GM19467 (cell line): ENCODE measurements at regions not wholly inside any gene's neighbourhood (a gene's known extent, or its start where the extent isn't known, plus 50 kb on each side); places are given as distances from the start of the nearest gene placed in this dataset.

Experiments
- ATAC-seq: cut with Tn5 transposase; IDR thresholded peaks from one replicate; pipeline ENCODE4 v1.9.1; 2021; ENCODE audit warnings: mild to moderate bottlenecking, moderate library complexity; ENCODE audit not compliant: unreplicated experiment

DNA sequence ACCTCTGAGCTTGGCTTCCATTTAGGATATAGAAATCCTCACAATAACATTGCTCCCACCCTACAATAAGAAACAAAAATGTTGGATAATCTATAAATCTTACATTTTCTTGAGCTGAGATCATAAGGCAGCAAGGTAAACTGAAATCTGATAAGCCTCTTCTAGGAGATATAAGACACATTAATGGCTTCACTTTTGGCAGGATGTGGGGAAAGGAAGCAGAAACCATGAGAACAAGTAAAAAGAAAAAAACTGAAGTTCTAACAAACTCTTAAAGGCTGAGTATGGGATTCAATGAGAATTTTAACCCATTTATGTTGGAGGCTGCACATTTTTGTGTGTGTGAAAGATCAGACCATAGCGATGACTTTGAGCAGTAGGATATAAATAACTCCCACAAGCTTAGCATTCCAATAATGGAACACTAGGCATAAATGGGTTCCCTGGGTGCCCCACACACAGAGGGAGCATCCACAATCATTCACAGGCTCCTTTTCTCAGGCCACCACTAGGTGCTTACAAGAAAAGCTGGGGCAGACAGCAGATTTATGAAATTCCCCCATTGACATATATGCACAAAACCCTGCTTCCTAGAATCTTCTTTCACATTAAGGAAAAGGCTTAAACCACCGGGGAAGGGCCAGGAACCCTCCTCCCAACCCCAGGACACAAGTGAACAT is 564.9 kb upstream of the MGMT start:
- ATAC-seq: no peak

DNA sequence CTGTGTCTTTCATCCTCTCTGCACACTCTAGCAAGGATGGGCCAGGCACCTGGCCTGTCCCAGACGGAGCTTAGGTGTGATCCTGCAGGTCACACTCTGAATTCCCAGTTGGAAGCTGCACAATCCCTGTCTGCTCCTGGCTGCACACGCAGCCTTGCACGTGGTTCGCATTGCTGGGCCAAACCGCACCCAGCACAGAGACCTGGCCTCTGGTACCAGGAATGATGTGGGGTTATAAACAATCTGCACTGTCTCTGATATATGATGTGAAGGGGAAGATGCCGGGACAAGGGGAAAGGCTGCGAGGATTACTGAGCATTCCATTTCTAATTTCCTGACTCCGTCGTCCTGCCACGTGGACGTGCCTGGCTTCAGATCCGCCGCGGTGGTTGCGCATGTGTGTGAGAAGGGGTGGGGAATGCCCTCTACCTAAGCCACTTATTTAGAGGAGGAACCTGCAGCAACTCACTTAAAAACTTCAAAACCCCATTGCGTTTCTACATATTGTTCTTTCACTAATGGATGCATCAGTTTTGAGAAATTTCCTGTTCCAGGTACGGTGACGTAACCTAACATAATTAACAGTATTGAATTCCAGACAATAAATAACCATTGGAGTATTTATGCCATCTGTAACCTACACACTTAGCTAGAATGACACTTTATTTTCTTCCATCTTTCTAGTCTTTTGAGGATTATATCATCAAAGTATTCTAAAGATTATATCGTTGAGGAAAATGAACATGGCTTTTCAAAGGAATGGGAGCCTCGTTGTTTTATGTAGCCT is 559.7 kb upstream of the MGMT start:
- ATAC-seq: no peak

- no peak for ATAC-seq
Measured at GRCh38 chr10:128908099-128908498, 558.9 kb upstream of the MGMT start.

- ATAC-seq: no peak
Measured at GRCh38 chr10:128908499-128908898, 558.5 kb upstream of the MGMT start.

- ATAC-seq: no peak
Measured at GRCh38 chr10:128912568-128913311, 554.3 kb upstream of the MGMT start.

GRCh38 chr10:128914681-128915080 is 552.4 kb upstream of the MGMT start:
- no peak for ATAC-seq

- no peak for ATAC-seq
Measured at GRCh38 chr10:128915630-128916029, 551.4 kb upstream of the MGMT start.

DNA sequence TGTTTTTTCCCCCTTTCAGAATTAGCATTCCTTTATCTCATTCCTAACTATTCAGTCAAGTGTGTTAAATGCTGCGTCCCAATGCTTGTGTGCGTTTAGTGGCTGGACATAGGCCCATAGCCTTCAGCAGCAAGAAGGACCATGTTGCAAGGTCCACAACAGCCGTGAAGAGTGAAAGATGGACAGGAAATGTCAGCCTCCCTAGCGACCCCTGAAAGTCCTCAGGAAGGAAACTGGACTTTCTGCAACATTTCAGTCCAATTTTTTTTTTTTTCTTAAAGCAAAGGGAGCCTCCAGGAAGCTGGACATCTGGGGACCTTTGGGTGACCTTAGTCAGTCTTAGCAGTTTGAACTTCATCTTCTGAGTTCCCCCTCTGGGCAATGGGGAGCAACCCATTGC is 550.7 kb upstream of the MGMT start:
- no peak for ATAC-seq

DNA sequence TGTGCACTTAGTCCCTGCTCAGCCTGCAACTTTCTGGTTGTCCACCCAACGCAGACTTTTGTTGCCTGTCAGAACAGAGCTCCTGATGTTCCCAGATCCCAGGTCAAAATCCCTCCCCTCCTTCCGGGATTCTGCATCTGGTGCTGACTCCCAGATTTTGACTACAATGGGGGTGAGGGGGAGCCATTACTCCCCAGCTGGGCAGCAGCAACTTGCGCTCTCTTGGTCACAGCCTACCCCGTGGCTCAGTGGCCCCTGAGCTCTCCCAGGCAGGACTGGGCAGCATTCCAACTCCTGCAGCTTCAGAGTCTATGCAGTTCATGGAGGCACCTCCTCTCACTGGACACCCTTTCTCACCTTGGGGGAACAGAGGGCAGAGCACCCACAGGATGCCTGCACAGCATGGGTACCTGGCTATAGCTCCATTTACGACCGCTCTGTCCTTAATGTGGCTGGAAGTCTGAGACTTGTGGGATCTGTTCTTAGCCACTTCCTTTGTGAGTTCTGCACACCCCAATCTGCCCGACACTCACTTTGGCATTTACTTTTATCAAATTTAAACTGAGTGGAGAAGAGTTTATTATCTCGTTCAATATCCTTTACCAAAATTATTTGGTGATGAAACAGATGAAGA is 545.5 kb upstream of the MGMT start:
- no peak for ATAC-seq

DNA sequence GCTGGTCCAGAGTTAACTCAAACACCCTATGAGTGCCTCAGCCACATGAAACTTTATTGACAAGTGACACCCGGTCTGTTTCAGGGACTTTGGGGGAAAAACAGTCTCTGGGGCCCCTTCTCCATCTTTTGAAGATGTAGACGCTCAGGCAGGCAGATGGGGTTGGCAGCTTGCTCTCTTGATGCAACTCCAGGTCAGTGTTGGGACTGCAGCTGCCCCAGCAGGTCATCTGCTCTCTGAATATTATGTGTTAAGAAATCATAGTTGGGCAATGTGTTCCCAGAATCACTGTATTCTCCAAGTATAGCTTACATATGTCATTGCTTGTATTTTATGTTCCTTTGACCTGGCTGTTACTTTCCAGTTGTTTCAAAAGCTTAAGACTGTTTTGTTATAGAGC is 544.9 kb upstream of the MGMT start:
- no peak for ATAC-seq

DNA sequence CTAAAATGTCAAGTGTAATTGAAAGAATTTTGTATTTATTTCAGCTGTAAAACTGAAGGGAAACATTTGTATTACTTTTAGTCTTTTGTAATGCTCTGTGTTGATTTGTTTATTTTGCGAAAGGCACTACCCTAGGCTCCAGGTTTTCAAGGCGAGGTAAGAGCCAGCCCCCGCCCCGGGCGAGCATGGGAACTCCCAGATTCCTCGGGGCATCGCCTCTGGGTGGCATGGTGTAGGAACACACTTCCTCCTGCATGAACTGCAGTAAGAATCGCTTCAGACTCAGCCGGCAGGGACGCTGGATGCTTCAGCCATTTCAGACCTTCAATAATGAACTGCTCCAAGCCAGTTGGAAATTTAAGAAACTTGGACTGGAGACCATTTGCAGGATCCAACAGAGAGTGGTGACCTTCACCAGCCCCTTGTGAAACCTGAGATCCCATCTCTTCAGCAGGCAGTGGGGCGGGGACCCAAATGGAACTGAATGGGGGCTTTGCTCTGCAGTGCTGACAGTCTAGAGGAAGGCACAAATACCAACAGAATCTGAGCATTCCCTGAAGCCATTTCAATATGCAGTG is 544.3 kb upstream of the MGMT start:
- ATAC-seq: no peak

DNA sequence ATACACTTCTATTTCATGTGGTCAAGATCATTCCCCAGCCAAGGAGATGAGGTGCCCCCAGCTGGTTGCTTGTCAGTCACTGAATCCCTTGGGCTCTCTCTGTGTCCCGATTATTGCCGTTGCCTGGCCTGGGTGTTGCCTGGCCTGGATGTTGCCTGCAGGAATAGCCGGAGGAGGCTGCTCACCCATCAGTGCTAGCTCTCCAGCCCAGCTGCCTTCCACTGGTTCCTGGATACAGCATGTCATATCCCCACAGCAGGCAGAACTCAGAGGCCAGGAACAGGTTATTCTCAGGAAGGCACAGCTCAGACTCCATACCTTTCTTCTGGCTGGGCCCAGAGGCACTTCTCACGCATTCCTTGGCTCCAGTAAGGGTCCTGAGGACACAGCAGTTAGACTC is 542.1 kb upstream of the MGMT start:
- no peak for ATAC-seq

DNA sequence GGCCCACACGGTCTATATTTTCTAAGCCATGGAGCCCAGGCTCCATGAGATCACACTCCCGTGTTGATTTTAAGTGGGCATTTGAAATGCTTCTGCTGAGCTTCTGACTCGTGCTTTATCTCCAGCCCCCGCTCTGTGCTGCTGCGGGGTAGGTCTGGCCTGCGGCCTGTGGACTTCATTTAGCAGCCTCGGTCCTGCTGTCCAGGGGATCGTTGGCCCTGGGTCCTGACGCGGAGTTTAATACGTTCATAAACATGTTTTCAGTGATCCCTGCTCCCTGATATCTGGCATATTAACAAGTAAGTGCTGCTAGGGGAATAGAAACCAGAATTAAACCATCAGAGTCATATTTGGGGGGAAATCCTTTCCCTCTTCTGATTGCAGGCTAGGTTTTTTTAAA is 540.3 kb upstream of the MGMT start:
- no peak for ATAC-seq

GRCh38 chr10:128927497-128928161 is 539.4 kb upstream of the MGMT start:
- no peak for ATAC-seq

- no peak for ATAC-seq
Measured at GRCh38 chr10:128928231-128928836, 538.7 kb upstream of the MGMT start.

- no peak for ATAC-seq
Measured at GRCh38 chr10:128929131-128929530, 537.9 kb upstream of the MGMT start.

DNA sequence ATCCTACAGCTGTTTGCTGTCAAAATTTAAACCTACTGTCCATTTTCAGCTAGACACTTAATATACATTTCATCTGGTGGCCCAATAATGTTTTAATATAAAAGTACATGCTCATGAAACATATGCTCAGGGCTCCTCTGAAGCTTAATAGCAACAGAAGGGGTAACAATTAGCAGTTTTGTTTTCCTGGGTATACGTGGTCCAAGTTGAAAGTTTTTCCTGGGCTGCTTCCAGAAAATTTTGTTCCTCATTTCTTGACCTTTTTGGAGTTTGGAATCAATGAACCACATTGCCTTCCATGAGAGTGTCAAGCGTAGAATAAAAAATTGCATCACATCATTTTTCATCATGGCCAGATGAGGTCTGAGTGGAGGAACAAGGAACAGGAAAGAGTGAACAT is 537.3 kb upstream of the MGMT start:
- no peak for ATAC-seq

- no peak for ATAC-seq
Measured at GRCh38 chr10:128930515-128930914, 536.5 kb upstream of the MGMT start.

DNA sequence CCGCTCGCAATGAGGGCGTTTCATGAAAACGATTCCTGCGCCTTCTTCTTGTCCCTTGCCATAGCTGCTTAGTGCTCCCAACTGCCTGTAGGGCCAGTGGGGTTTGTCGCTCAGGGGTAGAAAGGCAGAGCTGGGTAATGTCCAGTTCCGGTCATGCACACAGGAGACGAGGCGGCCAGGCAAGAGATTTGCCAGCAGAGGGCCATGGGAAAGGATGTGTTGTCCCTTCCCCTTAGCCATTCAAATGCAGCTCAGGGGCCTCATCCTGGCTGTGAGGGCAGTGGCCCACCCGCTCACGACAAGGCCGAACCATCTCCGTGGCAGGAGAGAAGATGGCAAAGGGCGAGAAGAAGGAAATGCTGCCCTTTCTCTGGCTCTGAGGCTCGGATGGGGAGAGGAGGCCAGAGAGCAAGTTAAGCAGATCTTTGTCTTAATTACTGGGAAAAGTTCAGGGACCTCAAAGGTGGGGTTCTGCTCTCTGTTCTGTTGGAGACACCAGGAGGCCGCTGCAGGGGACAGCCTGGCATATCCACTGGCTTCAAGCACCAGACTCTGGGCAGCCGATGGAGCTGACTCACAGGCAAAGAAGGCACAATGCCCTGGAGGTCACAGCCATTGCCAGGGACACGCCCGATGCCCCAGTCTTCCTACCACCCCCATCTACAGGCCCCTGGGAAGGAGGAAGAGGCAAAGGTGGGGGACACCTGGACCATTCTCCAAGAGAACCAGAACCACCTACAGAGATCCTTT is 534.8 kb upstream of the MGMT start:
- no peak for ATAC-seq
